ENCODE measurements at regions not wholly inside any gene's neighbourhood (a gene's known extent, or its start where the extent isn't known, plus 50 kb on each side); places are given as distances from the start of the nearest gene placed in this dataset.

GRCh38 chr13:99104396-99104795, 96.3 kb upstream of the UBAC2 start:
- no peak for TF ChIP-seq CTCF (IDR thresholded peaks at IDR 0.05; ENCODE audit: low read depth, low read length)
- no peak for TF ChIP-seq EZH2phosphoT487 (IDR thresholded peaks at IDR 0.05; ENCODE audit: low read depth)

All from OCI-LY3 (cell line).